GM21360 (cell line): ENCODE measurements at regions not wholly inside any gene's neighbourhood (a gene's known extent, or its start where the extent isn't known, plus 50 kb on each side); places are given as distances from the start of the nearest gene placed in this dataset.

Experiments
- ATAC-seq: cut with Tn5 transposase; IDR thresholded peaks from one replicate; pipeline ENCODE4 v1.9.1; 2021; ENCODE audit warnings: mild to moderate bottlenecking, moderate library complexity; ENCODE audit not compliant: unreplicated experiment

DNA sequence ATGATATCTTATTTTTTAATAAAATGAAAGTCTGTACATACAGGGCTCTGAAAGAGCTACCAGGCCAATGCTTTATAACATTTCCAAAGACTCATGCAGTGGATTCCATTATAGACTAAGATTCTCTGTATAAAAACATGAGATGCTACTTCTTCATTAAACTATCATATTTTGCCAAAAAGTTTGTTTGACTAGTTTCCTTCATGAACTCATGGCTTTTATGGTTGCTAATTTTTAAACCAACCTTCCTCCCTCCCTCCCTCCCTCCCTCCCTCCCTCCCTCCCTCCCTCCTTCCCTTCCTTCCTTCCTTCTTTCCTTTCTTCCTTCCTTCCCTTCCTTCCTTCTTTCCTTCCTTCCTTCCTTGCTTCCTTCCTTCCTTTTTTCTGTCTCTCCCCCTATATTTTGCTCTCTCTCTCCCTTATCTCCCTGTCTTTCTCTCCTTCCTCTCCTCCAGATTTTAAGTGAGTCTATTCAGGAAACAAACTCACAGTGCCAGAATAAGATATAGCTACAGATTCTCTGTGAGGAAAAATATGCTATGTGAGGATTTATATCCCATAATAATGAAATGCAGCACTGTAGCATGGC is 961.5 kb upstream of the ZEB2 start:
- ATAC-seq = no peak

DNA sequence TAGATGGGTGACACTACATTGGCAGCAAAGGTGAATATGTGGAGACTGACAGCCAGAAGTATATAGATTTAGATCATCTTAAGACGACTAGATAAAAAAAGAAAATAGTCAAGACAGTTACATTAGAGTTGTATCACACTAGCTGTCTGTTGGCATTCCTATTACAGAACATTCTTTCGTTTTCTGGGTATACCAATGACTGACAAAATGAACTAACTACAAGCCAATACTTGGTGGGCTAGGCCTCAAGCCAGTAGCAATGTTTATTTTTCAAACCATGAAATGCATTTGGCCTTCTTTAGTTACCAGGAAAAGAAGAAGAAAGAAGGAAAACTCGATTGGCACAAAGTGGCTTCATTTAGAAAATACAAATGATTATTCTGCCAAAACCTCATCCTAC is 944.9 kb upstream of the ZEB2 start:
- ATAC-seq = no peak

DNA sequence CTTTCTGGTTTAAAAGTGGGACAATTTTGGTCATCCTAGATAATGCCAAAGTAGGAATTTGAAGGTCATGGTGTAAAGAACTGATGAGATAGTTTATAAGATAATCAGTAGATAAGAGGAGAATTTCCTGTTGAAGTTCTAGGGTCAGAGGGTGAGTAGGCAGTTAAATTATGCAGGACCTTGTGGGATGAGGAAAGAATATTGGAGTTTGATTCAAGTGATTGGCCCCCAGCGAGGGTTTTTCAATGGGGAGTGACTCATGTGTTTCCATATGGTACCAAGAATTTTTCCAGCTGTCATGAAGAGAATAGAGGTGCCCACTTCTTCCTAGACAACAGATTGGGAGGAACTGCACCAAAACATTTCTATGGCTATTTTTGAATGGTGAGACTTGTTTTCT is 940.2 kb upstream of the ZEB2 start:
- no peak for ATAC-seq

DNA sequence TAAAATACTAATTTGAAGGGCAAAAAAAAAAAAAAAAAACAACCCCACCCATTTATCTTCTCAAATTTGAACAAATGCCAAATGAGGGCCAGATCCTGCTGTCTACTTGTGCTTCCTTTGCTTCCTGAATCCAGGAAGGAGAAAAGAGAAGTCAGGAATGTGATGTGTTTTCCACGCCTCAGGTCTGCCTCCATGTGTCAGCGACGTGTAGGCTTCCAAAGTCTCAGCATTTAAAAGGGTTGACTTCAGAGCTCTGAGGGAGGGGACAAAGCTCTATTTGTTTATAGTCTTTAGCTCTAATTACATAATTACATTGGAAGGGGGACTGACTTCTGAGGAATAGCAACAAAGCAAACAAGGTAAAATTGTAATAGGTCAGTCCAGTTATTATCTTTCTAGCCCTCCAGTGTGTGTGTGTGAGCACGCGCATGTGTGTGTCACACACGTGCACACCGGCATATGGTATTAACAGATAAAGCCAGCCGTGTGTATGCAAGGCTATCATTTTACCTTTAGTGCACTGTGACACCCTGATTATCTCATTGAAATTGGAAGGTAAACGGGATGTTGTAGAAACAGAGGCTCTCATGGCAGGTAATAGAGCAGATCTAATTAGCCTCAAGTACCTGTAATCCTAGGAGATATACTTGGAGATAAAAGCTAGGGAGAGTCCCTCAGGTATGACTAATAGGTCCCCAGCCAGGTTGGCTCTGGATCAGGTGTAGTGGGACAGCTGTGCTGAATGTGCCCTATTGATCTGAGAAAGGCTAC is 911.4 kb upstream of the ZEB2 start:
- no peak for ATAC-seq

DNA sequence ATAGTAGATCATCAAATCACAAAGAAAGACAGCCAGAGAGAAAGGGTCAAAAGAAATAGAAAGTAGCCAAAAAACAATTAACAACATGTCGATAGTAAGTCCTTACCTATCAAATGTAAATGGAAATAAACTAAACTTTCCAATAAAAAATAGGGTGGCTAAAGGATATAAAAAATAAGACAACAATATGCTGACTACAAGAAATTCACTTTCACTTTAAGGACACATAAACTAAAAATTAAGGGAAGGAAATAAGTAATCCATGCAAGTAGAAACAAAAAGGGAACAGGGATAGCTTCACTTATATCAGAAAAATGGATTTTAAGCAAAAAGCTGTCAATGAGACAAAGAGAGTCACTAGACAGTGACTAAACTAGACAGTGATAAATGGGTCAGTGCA is 903.9 kb upstream of the ZEB2 start:
- ATAC-seq = no peak

DNA sequence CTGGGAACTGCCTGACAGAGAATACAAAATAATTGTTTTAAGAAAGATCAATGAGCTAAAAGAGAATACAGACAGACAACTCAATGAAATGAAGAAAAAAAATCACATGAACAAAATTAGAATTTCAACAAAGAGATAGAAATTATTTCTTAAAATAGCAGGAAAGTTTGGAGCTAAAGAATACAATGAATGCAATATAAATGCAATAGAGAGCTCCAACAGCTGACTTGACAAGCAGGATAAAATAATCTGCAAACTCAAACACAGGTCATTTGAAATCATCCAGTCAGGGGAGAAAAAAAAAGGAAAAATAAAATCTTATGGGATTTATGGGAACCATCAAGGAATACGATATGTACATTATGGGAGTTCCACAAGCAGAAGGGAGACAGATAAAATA is 902.7 kb upstream of the ZEB2 start:
- ATAC-seq = no peak

DNA sequence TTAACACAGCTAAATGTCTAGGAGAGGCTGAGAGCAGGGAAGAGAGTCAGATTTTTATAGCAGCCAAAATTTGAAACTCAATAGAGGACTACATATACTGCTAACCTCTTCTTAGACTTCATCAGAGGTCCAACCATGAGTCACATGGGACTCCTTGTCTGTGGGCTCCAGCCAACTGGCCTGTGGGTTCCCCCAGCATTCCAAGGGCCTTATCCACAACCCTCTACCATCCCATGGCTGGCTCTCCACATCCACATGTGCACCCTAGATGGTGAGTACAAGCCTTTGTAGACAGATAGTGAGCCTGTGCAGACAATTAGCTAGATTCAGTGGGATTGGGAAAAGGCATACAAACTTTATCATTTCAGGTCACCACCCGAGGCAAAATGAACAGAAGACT is 901.9 kb upstream of the ZEB2 start:
- ATAC-seq = no peak

DNA sequence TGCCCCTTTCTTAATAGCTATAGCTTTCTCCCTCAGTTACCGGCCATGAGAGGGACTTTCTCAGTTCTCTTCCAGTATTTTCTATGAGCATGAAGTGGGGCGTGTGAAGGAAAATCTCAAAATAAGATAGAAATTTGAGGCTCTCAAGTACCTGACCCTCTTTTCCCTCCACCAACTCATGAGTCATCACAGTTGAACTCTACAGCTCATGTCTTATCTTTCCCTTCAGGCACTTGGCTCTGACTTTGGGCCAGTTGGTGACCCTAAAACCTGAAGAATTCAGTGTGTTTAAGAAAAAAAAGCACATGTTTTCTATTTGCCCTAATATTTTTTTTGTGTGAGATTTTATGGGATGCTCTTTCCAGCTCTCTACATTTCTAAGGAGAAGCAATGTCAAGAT is 896.7 kb upstream of the ZEB2 start:
- ATAC-seq = no peak

DNA sequence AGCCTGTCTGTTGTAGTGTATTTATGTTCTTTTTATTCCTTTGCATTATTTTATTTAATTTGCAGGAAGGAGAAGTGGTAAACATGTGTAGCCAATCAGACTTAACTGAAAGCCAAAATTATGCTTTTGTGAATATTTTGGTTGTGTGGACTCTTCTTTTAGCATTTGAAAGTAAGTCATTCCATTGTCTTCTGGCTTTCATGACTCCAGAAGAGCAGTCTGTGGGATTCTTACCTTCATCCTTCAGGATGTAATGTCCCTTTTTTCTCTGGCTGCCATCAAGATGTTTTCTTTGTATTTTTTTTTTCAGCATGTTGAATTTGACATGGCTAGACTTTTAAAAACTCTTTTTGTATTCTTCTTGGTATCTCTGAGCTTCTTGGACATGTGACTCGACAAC is 895.2 kb upstream of the ZEB2 start:
- ATAC-seq = no peak

DNA sequence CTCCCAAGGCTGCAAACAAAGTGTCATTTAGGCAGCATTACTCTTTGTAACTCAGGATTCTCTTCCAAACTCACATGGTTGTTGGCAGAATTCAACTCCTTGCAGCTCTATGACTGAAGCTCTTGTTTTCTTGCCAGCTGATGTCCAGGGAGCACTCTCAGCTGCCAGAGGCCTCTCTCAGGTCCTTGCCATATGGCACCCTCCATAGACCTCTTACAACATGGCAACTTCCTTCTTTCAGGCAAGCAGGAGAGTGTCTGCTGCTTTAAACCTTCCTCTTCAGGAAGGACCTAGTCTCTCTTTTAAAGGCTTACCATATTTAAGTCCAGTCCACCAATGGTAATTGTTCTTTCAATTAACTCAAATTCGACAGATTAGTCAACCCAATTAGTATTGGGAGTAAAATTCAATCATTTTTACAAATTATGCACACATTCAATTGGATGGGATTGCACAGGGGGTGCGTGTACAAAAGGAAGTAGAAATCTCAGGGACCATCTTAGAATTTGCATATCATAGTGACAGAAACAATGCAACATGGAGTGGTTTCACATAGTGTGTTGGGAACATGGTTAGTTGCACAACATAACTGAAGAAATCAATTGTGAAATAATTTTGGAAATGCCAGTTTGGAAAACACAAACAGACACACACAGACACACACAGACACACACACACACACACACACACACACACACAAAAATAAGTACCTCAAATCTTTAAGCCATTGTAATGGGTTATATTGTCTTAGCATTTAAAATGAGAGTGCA is 893.5 kb upstream of the ZEB2 start:
- ATAC-seq = no peak

DNA sequence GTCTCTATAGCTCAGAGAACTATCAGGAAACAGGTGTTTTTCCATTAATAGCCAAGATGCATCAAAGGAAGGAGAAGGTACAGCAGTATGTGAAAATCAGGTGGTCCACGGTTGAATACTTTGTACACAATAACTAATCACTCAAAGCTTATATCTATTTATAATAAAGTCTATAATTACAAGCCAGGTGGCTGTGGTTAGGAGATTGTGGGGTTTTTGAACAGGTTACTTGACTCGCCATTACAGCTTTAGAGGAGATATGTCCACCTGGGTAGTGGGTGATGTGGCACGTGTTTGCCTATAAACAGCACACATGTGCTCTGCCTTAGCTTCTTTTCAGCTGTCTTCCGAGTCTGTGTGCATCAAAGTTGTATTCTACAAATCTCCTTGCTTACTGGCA is 892.2 kb upstream of the ZEB2 start:
- peak; percentile 27 for ATAC-seq

DNA sequence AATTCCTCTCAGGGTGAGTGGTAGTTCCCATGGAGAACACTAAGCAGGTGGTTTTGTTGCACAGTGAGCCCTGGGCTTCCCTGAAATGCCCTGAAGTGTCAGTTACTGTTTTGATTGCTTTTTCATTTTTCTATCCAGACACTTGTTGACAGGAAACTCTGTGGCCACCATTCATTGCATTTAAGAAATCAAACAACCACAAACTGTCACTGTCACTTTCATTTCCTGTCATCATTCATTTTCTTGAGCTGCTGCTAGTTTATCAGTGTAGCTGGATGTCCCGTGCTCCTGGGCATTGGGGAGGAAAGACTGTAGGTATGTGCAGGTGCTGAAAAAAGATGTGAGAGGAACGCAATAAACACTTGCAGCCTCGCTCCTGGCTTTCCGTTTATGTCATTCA is 891.6 kb upstream of the ZEB2 start:
- peak; percentile 97 for ATAC-seq

DNA sequence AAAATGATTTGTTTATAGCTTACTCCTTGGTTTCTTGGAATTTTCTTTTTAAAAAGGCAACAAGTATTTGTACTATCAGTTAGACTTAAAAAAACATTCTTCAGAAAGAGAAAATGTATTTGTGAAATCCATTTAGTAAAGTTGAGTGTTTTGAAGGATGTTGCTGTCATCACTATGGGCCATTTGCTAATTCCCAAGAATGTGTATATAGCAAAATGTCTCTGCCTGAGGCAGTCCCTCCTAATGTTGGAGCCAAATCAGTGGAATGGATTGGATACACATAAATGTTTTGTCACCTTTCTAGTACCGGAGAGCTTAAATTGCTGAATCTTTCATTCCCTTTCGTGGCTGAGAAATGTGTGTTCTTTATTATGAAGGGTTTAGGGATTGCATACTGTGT is 890.2 kb upstream of the ZEB2 start:
- ATAC-seq = no peak

DNA sequence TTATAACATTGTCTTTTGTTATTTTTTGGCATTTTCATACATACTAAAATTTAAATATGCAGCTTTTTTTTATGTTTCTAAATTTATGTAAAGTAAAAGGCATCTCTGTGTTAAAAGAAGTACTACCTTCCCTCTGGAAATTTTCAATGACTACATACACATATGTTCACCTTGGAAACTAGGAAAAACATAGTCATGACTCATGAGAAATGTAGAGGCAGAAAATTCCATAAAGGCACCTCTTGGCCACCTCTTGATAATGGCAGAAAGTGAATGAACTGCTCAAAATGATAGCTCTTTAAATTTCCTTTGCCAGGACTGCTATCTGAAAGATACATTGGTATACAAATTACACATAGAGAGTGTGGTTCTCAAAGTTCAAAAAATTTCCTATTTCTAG is 889.1 kb upstream of the ZEB2 start:
- no peak for ATAC-seq

DNA sequence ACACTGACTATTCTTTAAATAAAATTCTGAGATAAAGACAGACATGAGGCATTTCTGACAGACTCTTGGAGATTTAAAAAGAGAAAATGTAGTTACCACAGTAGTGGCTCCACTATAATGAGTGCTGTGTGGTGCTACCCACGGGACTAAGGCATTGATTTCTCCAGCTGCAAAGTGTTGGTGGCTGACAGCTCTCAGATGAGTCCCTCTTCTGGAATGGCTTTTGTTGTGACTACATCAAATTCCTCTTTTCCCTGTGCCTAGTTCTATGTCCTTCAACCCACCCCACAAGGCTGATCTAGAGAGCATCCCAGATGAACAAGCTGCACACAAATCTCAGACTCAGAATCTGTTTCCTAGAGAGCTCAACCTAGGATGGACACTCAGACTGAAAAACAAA is 884.8 kb upstream of the ZEB2 start:
- ATAC-seq = no peak

DNA sequence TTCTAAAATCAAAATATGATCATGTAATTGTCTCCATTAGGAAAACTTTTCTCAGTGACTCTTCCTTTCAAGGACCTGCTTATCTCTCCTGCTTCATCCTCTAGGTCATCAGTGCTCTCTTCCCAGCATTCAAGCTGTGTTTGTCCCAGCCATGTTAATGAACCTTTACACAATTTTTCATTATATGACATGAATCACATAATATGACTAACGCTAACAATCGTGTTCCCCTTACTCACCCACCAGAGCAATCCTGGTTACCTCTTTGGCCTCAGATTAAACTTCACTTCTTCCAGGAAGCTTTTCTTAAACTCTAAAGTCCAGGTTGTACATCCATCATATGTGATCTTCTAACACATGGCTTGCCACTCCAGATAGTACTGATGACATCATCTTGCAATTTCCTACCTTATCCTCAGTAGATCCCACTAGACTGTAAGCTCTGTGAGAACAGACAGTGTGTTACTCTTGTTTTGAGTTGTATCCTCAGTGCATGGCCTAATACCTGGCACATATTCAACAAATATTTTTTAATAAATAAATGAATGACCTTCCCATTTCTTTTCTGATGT is 882.9 kb upstream of the ZEB2 start:
- no peak for ATAC-seq

DNA sequence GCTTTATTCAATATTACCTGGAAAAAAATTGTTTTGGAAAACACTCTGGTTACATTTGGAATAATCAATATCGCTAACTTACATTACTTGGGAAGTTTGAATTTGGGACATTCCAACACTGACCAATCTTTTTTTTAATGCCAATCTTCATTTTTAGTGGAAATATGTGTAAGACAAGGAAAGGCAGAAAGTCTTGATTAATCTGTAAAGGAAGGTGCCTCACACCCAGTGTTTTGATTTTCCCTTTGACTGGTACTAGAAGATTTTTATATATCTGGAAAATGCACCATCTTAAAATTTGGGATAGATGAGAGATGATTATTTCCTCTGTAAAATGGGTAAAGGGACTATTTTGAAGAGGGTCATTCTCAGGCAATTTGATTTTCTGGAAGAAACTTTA is 879.2 kb upstream of the ZEB2 start:
- no peak for ATAC-seq

DNA sequence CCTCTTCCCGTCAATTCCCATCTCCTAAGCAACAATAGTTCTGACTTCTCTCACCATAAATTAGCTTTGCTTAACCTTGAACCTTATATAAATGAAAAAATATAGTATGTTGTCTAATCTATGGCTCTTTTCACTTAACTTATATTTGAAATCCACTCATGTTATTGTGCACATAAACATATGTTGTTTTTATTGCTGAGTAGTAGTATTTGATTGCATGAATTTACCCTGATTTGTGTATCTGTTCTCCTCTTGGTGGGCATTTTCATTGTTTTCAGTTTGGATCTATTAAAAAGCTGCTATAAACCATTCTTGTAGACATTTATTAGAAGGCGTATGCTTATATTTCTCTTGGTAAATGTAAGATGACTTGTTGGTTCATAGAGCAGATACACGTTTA is 874.3 kb upstream of the ZEB2 start:
- no peak for ATAC-seq

DNA sequence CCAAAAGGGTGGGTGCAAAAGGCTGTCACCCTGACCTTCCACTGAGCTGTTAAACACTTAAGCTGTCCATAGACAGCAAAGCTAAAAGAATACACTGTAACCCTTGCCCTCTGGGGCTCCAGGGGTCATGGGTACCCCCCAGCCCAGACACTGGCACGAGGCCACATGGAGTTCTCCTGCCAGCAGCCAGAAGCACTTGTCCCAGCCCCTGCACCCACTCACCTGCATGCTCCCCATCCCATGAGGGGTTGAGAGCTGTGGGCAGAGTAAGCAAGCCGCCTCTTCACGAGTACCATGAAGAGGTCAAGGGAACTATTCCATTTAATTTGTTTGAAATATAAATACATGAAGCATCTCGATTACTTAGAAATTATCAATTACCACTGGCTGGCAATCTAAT is 867.1 kb upstream of the ZEB2 start:
- no peak for ATAC-seq

DNA sequence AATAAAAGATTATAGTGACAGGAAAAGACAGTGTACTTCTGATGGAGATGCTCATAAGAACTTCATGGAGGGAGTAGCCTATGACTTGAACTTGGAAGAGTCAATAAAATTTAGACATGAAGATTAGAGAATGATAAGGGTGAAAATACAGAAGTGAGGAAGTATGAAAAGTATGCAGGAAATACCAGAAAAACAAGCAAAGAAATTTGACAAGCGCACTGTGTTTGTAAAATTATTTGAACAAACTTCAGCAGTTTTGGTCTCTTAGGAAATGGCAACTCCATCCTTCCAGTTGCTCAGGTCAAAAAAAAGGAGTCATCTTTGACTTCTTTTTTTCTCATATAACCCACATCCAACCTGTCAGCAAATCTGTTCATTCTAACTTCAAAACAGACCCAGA is 864.0 kb upstream of the ZEB2 start:
- no peak for ATAC-seq

DNA sequence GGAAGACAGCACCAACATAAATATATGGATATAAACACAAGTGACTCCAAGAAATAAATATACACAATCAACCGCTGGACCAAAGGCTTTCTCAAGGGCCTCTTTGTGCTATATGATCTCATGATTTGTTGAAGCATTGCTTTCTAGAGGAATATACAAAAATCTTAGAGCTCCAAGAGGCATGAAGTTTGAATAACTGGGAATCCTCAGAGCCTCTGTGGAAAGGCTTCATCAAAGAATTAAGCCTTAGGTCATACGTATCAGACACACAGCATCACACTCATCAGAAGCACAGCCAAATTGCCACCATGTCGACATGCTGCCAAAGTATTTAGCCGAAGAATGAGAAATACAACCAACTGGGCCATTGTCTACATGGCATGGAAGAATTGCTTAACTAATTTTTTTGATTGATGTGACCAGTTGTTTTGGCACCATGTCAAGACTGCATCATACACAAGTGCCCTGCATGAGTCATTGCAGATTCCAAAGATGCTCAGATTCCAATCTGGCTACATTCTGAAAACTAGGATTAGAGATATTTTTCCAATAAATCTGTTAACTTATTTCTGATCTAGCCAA is 860.6 kb upstream of the ZEB2 start:
- ATAC-seq = no peak

DNA sequence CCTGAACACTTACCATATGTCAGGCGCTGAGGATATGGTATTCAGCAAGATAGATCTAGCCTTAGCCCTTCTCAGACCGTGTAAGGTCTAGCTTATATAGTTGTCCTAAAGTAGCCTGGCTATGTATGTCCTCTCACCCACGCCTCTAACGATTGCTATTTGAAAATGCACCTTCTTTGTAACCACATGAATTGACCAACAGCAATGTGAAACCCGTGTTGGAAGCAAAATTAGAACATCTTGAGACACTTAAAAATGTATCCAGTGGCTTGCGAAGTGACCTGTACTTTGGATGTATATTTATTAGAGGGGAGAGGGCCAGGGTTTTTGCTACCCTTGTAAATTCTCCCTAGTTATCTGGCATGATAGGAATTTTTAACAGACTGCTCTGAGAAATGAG is 860.0 kb upstream of the ZEB2 start:
- no peak for ATAC-seq
